CD4-positive, alpha-beta T cell (primary cell): ENCODE measurements at regions not wholly inside any gene's neighbourhood (a gene's known extent, or its start where the extent isn't known, plus 50 kb on each side); places are given as distances from the start of the nearest gene placed in this dataset.

Experiments
- ATAC-seq: fragments of 200-7000 bp; cut with Tn5 transposase; one replicate; pipeline ENCODE4 v1.10.0; 2022; ENCODE audit warnings: mild to moderate bottlenecking; ENCODE audit not compliant: poor library complexity
- CTCF ChIA-PET: fragments of 350-600 bp; sonication (Branson Sonifier 250); formaldehyde crosslinking; loops from one replicate; lab custom pipeline; 2021; ENCODE audit warnings: antibody characterized with exemption, inconsistent platforms; lab: Charles Lee
- POLR2A ChIA-PET: fragments of 350-600 bp; sonication (Branson Sonifier 250); formaldehyde crosslinking; loops from one replicate; lab custom pipeline; 2021; ENCODE audit warnings: antibody characterized with exemption, inconsistent platforms; lab: Charles Lee
- DNase-seq, 14 experiments: peaks; one replicate each; pipeline ENCODE4 v3.0.0-alpha.2; 2013 to 2020; ENCODE audit warnings: mixed read lengths in 2 of 14
- H3K27ac ChIP-seq, 2 donors: one replicate each; pipeline versions ENCODE4 v1.5.1 to v1.7.0; 2013; ENCODE audit warnings: low read length in 2 of 2, low read depth in 1 of 2, mild to moderate bottlenecking in 1 of 2
- H3K27me3 ChIP-seq, 2 experiments: 1 replicate in 1 of 2; 2 replicates in 1 of 2; pipeline versions ENCODE4 v1.6.1 to v1.7.0; 2013; ENCODE audit warnings: low read length in 2 of 2, control low read depth in 1 of 2, mild to moderate bottlenecking in 1 of 2, moderate library complexity in 1 of 2; ENCODE audit not compliant: insufficient read depth in 2 of 2, control insufficient read depth in 1 of 2
- H3K36me3 ChIP-seq: one replicate; pipeline ENCODE4 v1.6.1; 2013; ENCODE audit warnings: low read length, control low read depth; ENCODE audit not compliant: insufficient read depth
- H3K4me1 ChIP-seq: one replicate; pipeline ENCODE4 v1.6.1; 2013; ENCODE audit warnings: low read length, control low read depth; ENCODE audit not compliant: insufficient read depth
- H3K4me3 ChIP-seq: one replicate; pipeline ENCODE4 v1.5.1; 2013; ENCODE audit warnings: mild to moderate bottlenecking, low read length, moderate library complexity
- H3K9me3 ChIP-seq, 2 experiments: 1 replicate in 1 of 2; 2 replicates in 1 of 2; pipeline versions ENCODE4 v1.6.1 to v1.7.0; 2013; ENCODE audit warnings: low read length in 2 of 2, mild to moderate bottlenecking in 2 of 2, control low read depth in 1 of 2, moderate library complexity in 1 of 2; ENCODE audit not compliant: control insufficient read depth in 1 of 2, insufficient read depth in 1 of 2
- H3K27ac Mint-ChIP-seq: one replicate; pipeline ENCODE4 v1.8.0; 2020; ENCODE audit warnings: mixed read lengths
- H3K27me3 Mint-ChIP-seq: one replicate; pipeline ENCODE4 v1.8.0; 2021; ENCODE audit warnings: mixed read lengths
- H3K36me3 Mint-ChIP-seq: one replicate; pipeline ENCODE4 v1.8.0; 2021; ENCODE audit warnings: low read depth, mixed read lengths
- H3K4me1 Mint-ChIP-seq: one replicate; pipeline ENCODE4 v1.8.0; 2021; ENCODE audit warnings: low read depth, mixed read lengths
- H3K4me3 Mint-ChIP-seq: one replicate; pipeline ENCODE4 v1.8.0; 2020; ENCODE audit warnings: mild to moderate bottlenecking, mixed read lengths
- H3K9me3 Mint-ChIP-seq: one replicate; pipeline ENCODE4 v1.8.0; 2020; ENCODE audit warnings: mixed read lengths
- intact Hi-C, 2 experiments: fragments of 100-400 bp; cut with DNase I in 1 of 2; cut with micrococcal nuclease in 1 of 2; formaldehyde crosslinking; loops; one replicate each; pipeline versions ENCODE4 v1.15.1 to v1.9.0; 2023 to 2025; cut with DNase I, micrococcal nuclease
- TF ChIP-seq, protein P1 (sequence below): fragments of 200-600 bp; IDR thresholded peaks from one replicate; pipeline ENCODE4 v1.8.0; 2022; ENCODE audit warnings: antibody characterized with exemption, mild to moderate bottlenecking

DNA sequence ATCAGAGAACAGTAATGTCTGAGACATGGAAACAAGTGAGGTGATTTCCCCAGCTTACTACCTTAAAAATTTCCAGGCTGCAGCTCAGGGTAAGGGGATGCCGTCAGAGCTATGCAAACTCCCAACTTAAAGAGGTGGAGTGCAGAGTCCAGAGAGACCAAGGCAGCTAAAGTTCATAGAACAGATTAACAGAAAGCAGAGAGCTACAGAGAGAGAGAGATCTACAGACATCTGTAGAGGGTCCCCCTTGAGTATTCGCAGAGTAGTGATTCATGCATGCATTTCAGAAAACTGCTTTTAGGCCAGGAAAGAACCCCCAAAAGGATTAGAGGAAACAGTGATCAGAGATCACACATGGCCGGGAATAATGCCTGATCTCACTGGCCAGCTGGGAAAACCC is 306.2 kb upstream of the PUM3 start:
- Histone ChIP-seq H3K27ac (no peak overlapping the region), H3K9me3 (peaks cover 0 to 15% of the 10 kb centered on the region in 2 experiments), H3K4me1 (no peaks in the 10 kb centered on the region), H3K4me3 (no peak overlapping the region), H3K36me3 (no peaks in the 10 kb centered on the region), H3K27me3 (no peaks in the 10 kb centered on the region)
- Mint-ChIP-seq H3K36me3 (no peaks in the 10 kb centered on the region), H3K4me1 (no peaks in the 10 kb centered on the region), H3K4me3 (no peak overlapping the region), H3K9me3 (peaks cover 6% of the 10 kb centered on the region), H3K27ac (no peak overlapping the region), H3K27me3 (peaks cover 17% of the 10 kb centered on the region)
- TF ChIP-seq, protein P1, sequence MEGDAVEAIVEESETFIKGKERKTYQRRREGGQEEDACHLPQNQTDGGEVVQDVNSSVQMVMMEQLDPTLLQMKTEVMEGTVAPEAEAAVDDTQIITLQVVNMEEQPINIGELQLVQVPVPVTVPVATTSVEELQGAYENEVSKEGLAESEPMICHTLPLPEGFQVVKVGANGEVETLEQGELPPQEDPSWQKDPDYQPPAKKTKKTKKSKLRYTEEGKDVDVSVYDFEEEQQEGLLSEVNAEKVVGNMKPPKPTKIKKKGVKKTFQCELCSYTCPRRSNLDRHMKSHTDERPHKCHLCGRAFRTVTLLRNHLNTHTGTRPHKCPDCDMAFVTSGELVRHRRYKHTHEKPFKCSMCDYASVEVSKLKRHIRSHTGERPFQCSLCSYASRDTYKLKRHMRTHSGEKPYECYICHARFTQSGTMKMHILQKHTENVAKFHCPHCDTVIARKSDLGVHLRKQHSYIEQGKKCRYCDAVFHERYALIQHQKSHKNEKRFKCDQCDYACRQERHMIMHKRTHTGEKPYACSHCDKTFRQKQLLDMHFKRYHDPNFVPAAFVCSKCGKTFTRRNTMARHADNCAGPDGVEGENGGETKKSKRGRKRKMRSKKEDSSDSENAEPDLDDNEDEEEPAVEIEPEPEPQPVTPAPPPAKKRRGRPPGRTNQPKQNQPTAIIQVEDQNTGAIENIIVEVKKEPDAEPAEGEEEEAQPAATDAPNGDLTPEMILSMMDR = no peak
- POLR2A ChIA-PET = no interaction called here
- intact Hi-C loops = no loop called here
- no peak for DNase-seq
- CTCF ChIA-PET = interaction anchor here (0.6 kb wide), 1 partner anchor 140 kb away, joined by 3 read pairs; no protein-coding TSS in a partner anchor
- no peak for ATAC-seq

- no peak for DNase-seq
- H3K27me3 Mint-ChIP-seq = peaks cover 17% of the 10 kb centered on the region
- no peak overlapping the region for H3K4me3 Mint-ChIP-seq
- peaks cover 4% of the 10 kb centered on the region for H3K9me3 Mint-ChIP-seq
- Histone ChIP-seq H3K4me3 (no peak overlapping the region), H3K4me1 (no peaks in the 10 kb centered on the region), H3K27ac (no peak overlapping the region), H3K27me3 (no peaks in the 10 kb centered on the region), H3K9me3 (peaks cover 0 to 4% of the 10 kb centered on the region in 2 experiments), H3K36me3 (no peaks in the 10 kb centered on the region)
- H3K4me1 Mint-ChIP-seq = no peaks in the 10 kb centered on the region
- ATAC-seq = no peak
- no peaks in the 10 kb centered on the region for H3K36me3 Mint-ChIP-seq
- intact Hi-C loops = no loop called here
- ChIA-PET POLR2A (no interaction called here), CTCF (no interaction called here)
- TF ChIP-seq, protein P1 = no peak
- no peak overlapping the region for H3K27ac Mint-ChIP-seq
Measured at GRCh38 chr9:3138231-3139229, 294.6 kb upstream of the PUM3 start.

DNA sequence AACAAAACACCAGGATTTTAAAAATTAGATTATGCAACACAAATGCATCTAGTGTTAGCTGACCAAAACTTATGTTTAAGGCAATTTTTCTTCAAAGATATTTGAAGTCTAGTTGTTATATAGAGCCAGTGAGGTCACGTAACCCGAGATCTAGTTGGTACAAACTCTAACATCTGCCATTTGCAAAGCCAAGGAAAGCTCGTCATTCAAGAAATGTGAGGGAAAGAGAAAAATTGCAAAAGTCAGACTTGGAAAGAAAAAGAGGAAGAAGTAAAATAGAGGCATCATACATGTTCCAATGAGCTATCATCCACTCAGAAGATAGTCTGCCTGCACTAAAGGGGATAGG is 293.4 kb upstream of the PUM3 start:
- H3K27me3 ChIP-seq = no peaks in the 10 kb centered on the region
- peaks cover 2% of the 10 kb centered on the region for H3K9me3 Mint-ChIP-seq
- H3K4me3 Mint-ChIP-seq = no peak overlapping the region
- no peaks in the 10 kb centered on the region for H3K4me1 Mint-ChIP-seq
- peaks cover 17% of the 10 kb centered on the region for H3K27me3 Mint-ChIP-seq
- H3K4me3 ChIP-seq = no peak overlapping the region
- no peaks in the 10 kb centered on the region for H3K36me3 Mint-ChIP-seq
- ATAC-seq = no peak
- POLR2A ChIA-PET = no interaction called here
- CTCF ChIA-PET = no interaction called here
- H3K27ac Mint-ChIP-seq = no peak overlapping the region
- H3K9me3 ChIP-seq = peaks cover 0 to 4% of the 10 kb centered on the region in 2 experiments
- no peak for DNase-seq
- intact Hi-C loops = no loop called here
- no peak overlapping the region for H3K27ac ChIP-seq
- TF ChIP-seq, protein P1 = no peak
- no peaks in the 10 kb centered on the region for H3K36me3 ChIP-seq
- H3K4me1 ChIP-seq = no peaks in the 10 kb centered on the region
